Omental fat pad (tissue), 3 donors: ENCODE measurements at regions not wholly inside any gene's neighbourhood (a gene's known extent, or its start where the extent isn't known, plus 50 kb on each side); places are given as distances from the start of the nearest gene placed in this dataset.

Experiments used
- ATAC-seq: fragments of 150-250 bp; one replicate; pipeline ENCODE4 v1.9.1; 2016; ENCODE audit warnings: mild to moderate bottlenecking, moderate library complexity; ENCODE audit not compliant: low FRiP score
- DNase-seq: peaks from one replicate; pipeline ENCODE4 v3.0.0-alpha.2; 2019; ENCODE audit warnings: low spot score
- CTCF ChIP-seq, 3 donors: fragments of 450-650 bp; IDR thresholded peaks; one replicate each; pipeline ENCODE4 v1.5.1; 2016 to 2017; ENCODE audit warnings: antibody characterized with exemption in 3 of 3, mild to moderate bottlenecking in 3 of 3, moderate library complexity in 2 of 3

DNA sequence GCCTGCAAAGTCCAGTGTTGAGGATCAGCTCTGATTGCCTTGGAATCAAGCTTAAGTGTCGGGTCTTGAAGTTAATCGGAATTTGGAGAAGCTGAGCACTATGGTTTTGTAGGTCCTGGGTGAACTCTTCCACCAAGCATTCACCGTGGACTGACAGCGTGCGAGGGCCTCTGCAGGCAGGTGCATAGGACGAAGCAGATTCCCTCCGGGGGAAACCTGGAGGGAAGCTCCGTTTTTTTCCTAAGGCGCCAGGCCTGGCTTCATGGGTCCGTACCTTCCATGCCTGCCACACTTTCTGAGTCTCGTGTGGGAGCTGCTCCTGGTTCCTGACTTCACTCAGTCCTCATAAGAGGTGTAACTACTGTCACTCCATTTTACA is 170.1 kb downstream of the CRYBB2 start:
- DNase-seq (no peak), ATAC-seq (no peak)
- TF ChIP-seq CTCF (IDR thresholded peaks at IDR 0.05) = no peak

DNA sequence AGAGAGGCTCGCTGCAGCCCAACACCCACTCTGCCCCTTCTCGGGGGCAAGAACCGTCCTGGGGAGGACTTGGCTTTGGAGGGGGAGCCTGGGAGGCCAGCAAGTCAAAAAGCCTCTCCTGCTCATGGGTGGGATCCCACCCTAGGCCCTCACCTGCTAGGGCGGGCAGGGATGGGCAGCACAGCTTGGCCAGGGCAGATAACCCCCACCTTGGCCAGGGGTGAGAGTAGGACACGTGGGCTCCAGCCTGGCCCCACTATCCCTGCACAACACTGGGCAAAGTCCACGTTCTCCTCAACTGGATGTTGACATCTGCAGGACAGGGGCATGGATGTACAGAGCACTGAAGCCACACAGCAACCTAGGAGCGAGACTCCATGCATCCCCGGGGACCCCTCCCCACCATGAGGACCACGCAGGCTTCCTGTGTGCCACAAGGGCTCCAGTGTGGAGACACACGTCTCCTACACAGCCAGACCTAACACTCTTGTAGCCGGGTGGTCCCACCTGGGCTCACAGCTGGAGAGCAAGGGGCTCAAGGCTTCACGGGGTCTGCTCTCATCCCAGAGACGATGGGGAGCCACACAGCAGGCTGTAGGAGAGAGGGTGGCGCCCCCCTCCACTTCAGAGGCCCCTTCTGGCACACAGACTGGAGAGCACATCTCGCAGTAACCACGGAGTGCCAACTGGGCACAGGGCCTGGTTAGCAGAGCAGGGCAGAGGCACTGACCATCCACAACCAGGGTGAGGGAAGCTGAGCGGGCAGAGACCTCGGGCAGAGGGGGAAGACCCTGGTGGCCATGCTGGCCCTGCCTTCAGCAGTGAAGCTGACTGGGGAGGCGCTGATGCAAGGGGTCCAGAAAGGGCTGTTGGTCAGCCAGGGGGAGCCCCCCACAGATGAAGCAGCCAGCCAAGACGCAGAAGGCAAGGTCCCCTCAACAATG is 171.1 kb downstream of the CRYBB2 start:
- ATAC-seq (no peak), DNase-seq (no peak)
- TF ChIP-seq CTCF (IDR thresholded peaks at IDR 0.05) = no peak

GRCh38 chr22:25392584-25392983 is 171.9 kb upstream of the GRK3 start:
- no peak for TF ChIP-seq CTCF (IDR thresholded peaks at IDR 0.05)
- ATAC-seq (no peak), DNase-seq (no peak)

DNA sequence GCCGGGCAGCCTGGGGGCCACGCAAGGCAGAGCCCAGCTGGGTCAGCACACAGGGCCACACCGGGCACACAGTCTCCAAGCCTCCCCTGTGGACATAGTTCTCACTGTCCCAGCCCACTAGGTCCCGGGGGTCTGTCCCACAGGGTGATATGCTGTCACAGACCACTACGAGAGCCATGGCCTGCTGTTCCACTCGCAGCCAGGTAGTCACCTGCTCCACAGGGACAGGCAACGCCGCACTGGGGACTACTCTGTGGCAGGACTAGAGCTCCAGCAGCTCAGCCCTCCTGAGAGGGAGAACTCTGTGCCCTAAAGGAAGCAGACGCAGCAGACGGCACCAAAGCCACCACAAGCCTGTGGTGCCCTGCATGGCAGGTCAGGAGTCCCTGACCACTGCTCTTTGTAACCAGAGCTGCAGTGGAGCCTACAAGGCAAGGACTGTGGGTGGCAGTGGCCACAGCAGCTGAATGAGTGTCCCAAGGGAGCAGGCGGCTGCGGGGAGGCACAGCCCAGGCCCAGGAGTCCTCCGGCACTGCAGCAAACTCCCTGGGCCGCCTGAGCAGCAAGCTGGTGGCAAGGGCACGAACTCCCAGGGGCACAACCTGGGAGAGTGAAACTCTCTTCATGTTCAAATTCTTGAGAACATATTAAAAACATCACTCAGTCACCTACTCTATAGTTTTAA is 171.2 kb upstream of the GRK3 start:
- DNase-seq (no peak), ATAC-seq (no peak)
- no peak for TF ChIP-seq CTCF (IDR thresholded peaks at IDR 0.05)

GRCh38 chr22:25395468-25395867 is 169.0 kb upstream of the GRK3 start:
- DNase-seq = no peak
- TF ChIP-seq CTCF (IDR thresholded peaks at IDR 0.05) = no peak

GRCh38 chr22:25395915-25396314 is 168.6 kb upstream of the GRK3 start:
- TF ChIP-seq CTCF (IDR thresholded peaks at IDR 0.05) = no peak
- no peak for DNase-seq
- ATAC-seq = no peak

More at GRCh38 chr22:25395468-25395867, 169.0 kb upstream of the GRK3 start:
- ATAC-seq = no peak
